ENCODE measurements at regions not wholly inside any gene's neighbourhood (a gene's known extent, or its start where the extent isn't known, plus 50 kb on each side); places are given as distances from the start of the nearest gene placed in this dataset.

DNA sequence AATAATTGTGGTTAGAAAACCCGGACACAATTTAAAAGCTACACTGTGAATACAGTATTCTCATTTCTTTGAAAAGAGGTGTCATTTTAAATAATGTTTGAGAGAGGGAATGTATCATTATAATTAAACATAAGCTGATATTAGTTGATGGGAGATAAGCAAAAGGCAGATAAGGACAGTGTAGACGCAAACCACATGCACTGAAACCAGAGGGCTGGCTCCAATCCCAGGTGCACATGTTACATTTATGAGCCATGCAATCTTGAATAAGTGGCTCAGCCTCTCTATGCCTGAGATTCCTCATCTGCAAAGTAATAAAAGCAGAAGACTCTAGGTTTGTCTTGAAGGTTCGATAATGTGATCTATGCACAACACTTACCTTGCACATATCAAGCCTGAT is 238.7 kb downstream of the EFNB2 start:
- Mint-ChIP-seq H3K4me3 (no peak overlapping the region), H3K27me3 (peaks cover 2% of the 10 kb centered on the region), H3K36me3 (ENCODE audit: low read depth) (no peaks in the 10 kb centered on the region), H3K27ac (no peak overlapping the region), H3K9me3 (no peaks in the 10 kb centered on the region), H3K4me1 (ENCODE audit: low read depth) (no peaks in the 10 kb centered on the region)
- ATAC-seq (no peak), DNase-seq (no peak)
- intact Hi-C loops (cut with micrococcal nuclease) = no loop called here
- ChIA-PET POLR2A (no interaction called here), CTCF (no interaction called here)
- TF ChIP-seq, protein P1, sequence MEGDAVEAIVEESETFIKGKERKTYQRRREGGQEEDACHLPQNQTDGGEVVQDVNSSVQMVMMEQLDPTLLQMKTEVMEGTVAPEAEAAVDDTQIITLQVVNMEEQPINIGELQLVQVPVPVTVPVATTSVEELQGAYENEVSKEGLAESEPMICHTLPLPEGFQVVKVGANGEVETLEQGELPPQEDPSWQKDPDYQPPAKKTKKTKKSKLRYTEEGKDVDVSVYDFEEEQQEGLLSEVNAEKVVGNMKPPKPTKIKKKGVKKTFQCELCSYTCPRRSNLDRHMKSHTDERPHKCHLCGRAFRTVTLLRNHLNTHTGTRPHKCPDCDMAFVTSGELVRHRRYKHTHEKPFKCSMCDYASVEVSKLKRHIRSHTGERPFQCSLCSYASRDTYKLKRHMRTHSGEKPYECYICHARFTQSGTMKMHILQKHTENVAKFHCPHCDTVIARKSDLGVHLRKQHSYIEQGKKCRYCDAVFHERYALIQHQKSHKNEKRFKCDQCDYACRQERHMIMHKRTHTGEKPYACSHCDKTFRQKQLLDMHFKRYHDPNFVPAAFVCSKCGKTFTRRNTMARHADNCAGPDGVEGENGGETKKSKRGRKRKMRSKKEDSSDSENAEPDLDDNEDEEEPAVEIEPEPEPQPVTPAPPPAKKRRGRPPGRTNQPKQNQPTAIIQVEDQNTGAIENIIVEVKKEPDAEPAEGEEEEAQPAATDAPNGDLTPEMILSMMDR (IDR thresholded peaks at IDR 0.05) = no peak

DNA sequence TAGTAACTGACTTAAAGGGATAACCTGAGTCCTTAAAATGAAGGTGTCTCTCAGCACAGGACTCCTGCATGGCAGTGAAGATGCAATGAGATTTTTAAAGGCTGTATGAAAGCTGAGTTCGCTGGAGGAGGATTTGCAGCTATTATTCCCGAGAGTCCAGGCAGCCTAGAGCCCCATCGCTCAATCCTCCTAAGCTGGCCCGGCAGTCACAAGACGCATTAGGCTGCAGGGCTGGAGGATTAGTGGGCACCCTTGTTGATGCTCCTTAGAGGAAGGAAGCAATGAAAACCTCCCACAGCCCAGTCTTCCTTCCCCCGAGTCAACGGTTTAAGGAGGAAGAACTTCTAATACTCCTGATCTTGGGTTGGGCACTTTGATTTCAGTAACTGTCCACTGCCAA is 239.5 kb downstream of the EFNB2 start:
- no peak for ATAC-seq
- TF ChIP-seq, protein P1 (IDR thresholded peaks at IDR 0.05) = no peak
- ChIA-PET POLR2A (no interaction called here), CTCF (no interaction called here)
- H3K27me3 Mint-ChIP-seq = peaks cover 2% of the 10 kb centered on the region
- no peak overlapping the region for H3K4me3 Mint-ChIP-seq
- intact Hi-C loops (cut with micrococcal nuclease) = no loop called here
- H3K9me3 Mint-ChIP-seq = no peaks in the 10 kb centered on the region
- no peak overlapping the region for H3K27ac Mint-ChIP-seq
- H3K36me3 Mint-ChIP-seq (ENCODE audit: low read depth) = no peaks in the 10 kb centered on the region
- no peaks in the 10 kb centered on the region for H3K4me1 Mint-ChIP-seq (ENCODE audit: low read depth)
- no peak for DNase-seq

GRCh38 chr13:106291006-106291405 is 244.5 kb downstream of the EFNB2 start:
- Mint-ChIP-seq H3K27ac (no peak overlapping the region), H3K27me3 (peaks cover 4% of the 10 kb centered on the region), H3K9me3 (peaks cover 1% of the 10 kb centered on the region), H3K4me3 (no peak overlapping the region), H3K4me1 (ENCODE audit: low read depth) (no peaks in the 10 kb centered on the region), H3K36me3 (ENCODE audit: low read depth) (no peaks in the 10 kb centered on the region)
- CTCF ChIA-PET = no interaction called here
- DNase-seq (no peak), ATAC-seq (no peak)
- intact Hi-C loops (cut with micrococcal nuclease) = no loop called here
- POLR2A ChIA-PET = no interaction called here
- TF ChIP-seq, protein P1 (IDR thresholded peaks at IDR 0.05) = no peak

DNA sequence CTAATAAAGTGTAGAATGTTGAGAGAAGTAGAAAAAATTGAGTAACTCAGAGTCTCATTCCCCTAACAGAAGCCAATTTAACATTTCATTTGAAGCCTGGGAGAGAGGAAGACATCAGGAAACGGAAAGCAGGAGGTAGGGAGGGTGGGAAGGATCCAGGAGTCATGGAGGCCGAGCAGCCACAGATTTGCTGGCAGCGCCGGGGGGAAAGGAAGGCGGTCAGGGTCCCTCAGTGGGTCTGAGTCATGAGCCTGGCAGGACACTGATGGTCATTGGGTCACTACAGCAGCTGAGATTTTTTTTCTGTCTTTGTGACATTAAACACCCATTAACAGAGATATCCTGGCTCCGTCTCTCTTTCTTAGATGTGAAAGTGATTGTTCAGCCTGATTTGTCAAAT is 248.1 kb downstream of the EFNB2 start:
- H3K4me3 Mint-ChIP-seq = no peak overlapping the region
- intact Hi-C loops (cut with micrococcal nuclease) = no loop called here
- CTCF ChIA-PET = no interaction called here

DNA sequence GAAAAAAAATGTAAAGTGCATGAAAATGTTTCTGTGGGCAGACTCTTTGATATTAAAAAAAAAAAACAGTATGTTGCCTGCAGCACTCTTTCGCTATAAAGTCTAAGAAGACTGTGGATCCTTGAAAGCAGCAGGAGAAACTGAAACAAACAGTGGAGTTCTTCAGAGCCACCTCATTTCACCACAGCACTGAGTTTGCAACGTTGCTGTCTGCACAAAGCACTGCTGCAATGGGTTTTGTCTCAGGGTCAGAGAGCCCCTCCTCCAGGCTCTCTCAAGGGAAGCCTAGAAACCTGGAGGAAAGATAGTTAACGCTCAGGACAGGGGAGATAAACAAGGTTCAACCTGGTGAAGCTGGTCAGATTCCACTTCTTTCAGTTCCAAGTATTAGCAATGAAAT is 248.7 kb downstream of the EFNB2 start:
- Mint-ChIP-seq H3K9me3 (peaks cover 1% of the 10 kb centered on the region), H3K4me1 (ENCODE audit: low read depth) (no peaks in the 10 kb centered on the region), H3K27ac (no peak overlapping the region), H3K4me3 (no peak overlapping the region), H3K27me3 (peaks cover 2% of the 10 kb centered on the region), H3K36me3 (ENCODE audit: low read depth) (no peaks in the 10 kb centered on the region)
- ATAC-seq (no peak), DNase-seq (no peak)
- POLR2A ChIA-PET = no interaction called here
- CTCF ChIA-PET = no interaction called here
- TF ChIP-seq, protein P1 (IDR thresholded peaks at IDR 0.05) = no peak
- intact Hi-C loops (cut with micrococcal nuclease) = no loop called here

More for the DNA sequence above, 248.1 kb downstream of the EFNB2 start:
- Mint-ChIP-seq H3K36me3 (ENCODE audit: low read depth) (no peaks in the 10 kb centered on the region), H3K4me1 (ENCODE audit: low read depth) (no peaks in the 10 kb centered on the region), H3K27ac (no peak overlapping the region), H3K9me3 (peaks cover 1% of the 10 kb centered on the region), H3K27me3 (peaks cover 2% of the 10 kb centered on the region)
- ATAC-seq (no peak), DNase-seq (no peak)
- TF ChIP-seq, protein P1 (IDR thresholded peaks at IDR 0.05) = no peak
- POLR2A ChIA-PET = no interaction called here

Data from activated CD8-positive, alpha-beta T cell treated with anti-CD3 and anti-CD28 coated beads for 36 hours (primary cell).